Vagina (tissue), 2 donors: ENCODE measurements at regions not wholly inside any gene's neighbourhood (a gene's known extent, or its start where the extent isn't known, plus 50 kb on each side); places are given as distances from the start of the nearest gene placed in this dataset.

Source experiments
- CTCF ChIP-seq, 3 experiments: fragments of 450-650 bp in 2 of 3; fragments of 200-600 bp in 1 of 3; sonication (generic) in 1 of 3; IDR thresholded peaks; one replicate each; pipeline ENCODE4 v1.5.1; 2017 to 2019; ENCODE audit warnings: antibody characterized with exemption in 3 of 3, mild to moderate bottlenecking in 2 of 3, moderate library complexity in 2 of 3
- POLR2AphosphoS5 ChIP-seq, 2 donors: sonication (generic); formaldehyde crosslinking; IDR thresholded peaks; one replicate each; pipeline ENCODE4 v1.9.0; 2017; ENCODE audit warnings: antibody characterized with exemption in 2 of 2, mild to moderate bottlenecking in 2 of 2, low read depth in 1 of 2; ENCODE audit not compliant: insufficient read depth in 1 of 2

GRCh38 chr20:11235058-11235457, 561.3 kb upstream of the JAG1 start:
- TF ChIP-seq CTCF (IDR thresholded peaks at IDR 0.05) (no peak), POLR2AphosphoS5 (IDR thresholded peaks at IDR 0.05; ENCODE audit: insufficient read depth in 1 of 2, low read depth in 1 of 2) (no peak)
